22Rv1 (cell line): ENCODE measurements at regions not wholly inside any gene's neighbourhood (a gene's known extent, or its start where the extent isn't known, plus 50 kb on each side); places are given as distances from the start of the nearest gene placed in this dataset.
"Not testable (repeated sequence)": the region's sequence is repeated elsewhere in the genome, so short reads cannot be mapped to it uniquely, and the experiment has no call there.

Experiments used
- CTCF ChIP-seq: fragments of 450-650 bp; IDR thresholded peaks from 2 replicates; pipeline ENCODE4 v1.5.1; 2017; ENCODE audit warnings: mild to moderate bottlenecking
- ZFX ChIP-seq: fragments of 450-650 bp; IDR thresholded peaks from 2 replicates; pipeline ENCODE4 v1.6.1; 2017; ENCODE audit warnings: antibody characterized with exemption, borderline replicate concordance

- not testable (repeated sequence) for TF ChIP-seq CTCF, ZFX
Observed at GRCh38 chr7:29723127-29723526, 83.2 kb upstream of the WIPF3 start.
